ENCODE measurements at regions not wholly inside any gene's neighbourhood (a gene's known extent, or its start where the extent isn't known, plus 50 kb on each side); places are given as distances from the start of the nearest gene placed in this dataset.

GRCh38 chr17:71337938-71338337, 782.9 kb upstream of the SOX9 start:
- Histone ChIP-seq H3K27me3 (no peaks in the 10 kb centered on the region), H3K4me3 (no peak overlapping the region), H3K36me3 (no peaks in the 10 kb centered on the region), H3K4me1 (no peaks in the 10 kb centered on the region), H3K27ac (replicated peaks in 1 of 4) (no peak overlapping the region), H3K9me3 (no peaks in the 10 kb centered on the region)
- 85% methylated on average over 2 of the region's 2 CpGs for WGBS
- TF ChIP-seq CTCF (IDR thresholded peaks at IDR 0.05) (no peak), POLR2AphosphoS5 (IDR thresholded peaks at IDR 0.05) (no peak), EP300 (IDR thresholded peaks at IDR 0.05) (no peak), POLR2A (IDR thresholded peaks at IDR 0.05; ENCODE audit: low read depth) (no peak)
- intact Hi-C loops (cut with DNase I), result no loop called here
- DNase-seq (ENCODE audit: extremely low spot score), result no peak

GRCh38 chr17:71338396-71338795, 782.4 kb upstream of the SOX9 start:
- intact Hi-C loops (cut with DNase I), result no loop called here
- no peaks in the 10 kb centered on the region for H3K9me3 ChIP-seq
- WGBS, result 50% methylated on average over 5 of the region's 5 CpGs
- DNase-seq (ENCODE audit: extremely low spot score), result no peak
- TF ChIP-seq CTCF (IDR thresholded peaks at IDR 0.05) (no peak), POLR2AphosphoS5 (IDR thresholded peaks at IDR 0.05) (no peak), EP300 (IDR thresholded peaks at IDR 0.05) (no peak), POLR2A (IDR thresholded peaks at IDR 0.05; ENCODE audit: low read depth) (no peak)
- H3K36me3 ChIP-seq, result no peaks in the 10 kb centered on the region
- H3K27me3 ChIP-seq, result no peaks in the 10 kb centered on the region
- no peaks in the 10 kb centered on the region for H3K4me1 ChIP-seq
- H3K27ac ChIP-seq (replicated peaks in 1 of 4), result no peak overlapping the region
- H3K4me3 ChIP-seq, result no peak overlapping the region

- H3K4me3 ChIP-seq, result no peak overlapping the region
- no peaks in the 10 kb centered on the region for H3K27me3 ChIP-seq
- no peaks in the 10 kb centered on the region for H3K4me1 ChIP-seq
- H3K27ac ChIP-seq (replicated peaks in 1 of 4), result no peak overlapping the region
- WGBS, result 34% methylated on average over 1 of the region's 1 CpG
- intact Hi-C loops (cut with DNase I), result no loop called here
- DNase-seq (ENCODE audit: extremely low spot score), result no peak
- no peaks in the 10 kb centered on the region for H3K36me3 ChIP-seq
- no peaks in the 10 kb centered on the region for H3K9me3 ChIP-seq
- TF ChIP-seq EP300 (IDR thresholded peaks at IDR 0.05) (no peak), CTCF (IDR thresholded peaks at IDR 0.05) (no peak), POLR2A (IDR thresholded peaks at IDR 0.05; ENCODE audit: low read depth) (no peak), POLR2AphosphoS5 (IDR thresholded peaks at IDR 0.05) (no peak)
These were observed 781.6 kb upstream of the SOX9 start for GRCh38 chr17:71339206-71339605.

GRCh38 chr17:71342737-71343136, 778.1 kb upstream of the SOX9 start:
- Histone ChIP-seq H3K27me3 (no peaks in the 10 kb centered on the region), H3K27ac (replicated peaks in 1 of 4) (no peak overlapping the region), H3K4me1 (no peaks in the 10 kb centered on the region), H3K36me3 (no peaks in the 10 kb centered on the region), H3K9me3 (no peaks in the 10 kb centered on the region), H3K4me3 (no peak overlapping the region)
- intact Hi-C loops (cut with DNase I), result no loop called here
- no peak for TF ChIP-seq POLR2AphosphoS5 (IDR thresholded peaks at IDR 0.05)
- no peak for TF ChIP-seq EP300 (IDR thresholded peaks at IDR 0.05)
- no peak for TF ChIP-seq POLR2A (IDR thresholded peaks at IDR 0.05; ENCODE audit: low read depth)
- no peak for TF ChIP-seq CTCF (IDR thresholded peaks at IDR 0.05)
- 67% methylated on average over 1 of the region's 1 CpG for WGBS
- DNase-seq (ENCODE audit: extremely low spot score), result no peak

- H3K4me3 ChIP-seq, result no peak overlapping the region
- 89% methylated on average over 6 of the region's 6 CpGs for WGBS
- intact Hi-C loops (cut with DNase I), result no loop called here
- H3K9me3 ChIP-seq, result no peaks in the 10 kb centered on the region
- H3K36me3 ChIP-seq, result no peaks in the 10 kb centered on the region
- H3K27me3 ChIP-seq, result no peaks in the 10 kb centered on the region
- H3K4me1 ChIP-seq, result no peaks in the 10 kb centered on the region
- DNase-seq (ENCODE audit: extremely low spot score), result no peak
- no peak for TF ChIP-seq POLR2AphosphoS5 (IDR thresholded peaks at IDR 0.05)
- no peak for TF ChIP-seq POLR2A (IDR thresholded peaks at IDR 0.05; ENCODE audit: low read depth)
- no peak overlapping the region for H3K27ac ChIP-seq (replicated peaks in 1 of 4)
These were observed 770.8 kb upstream of the SOX9 start for GRCh38 chr17:71349908-71350600.
